SK-N-SH (cell line): ENCODE measurements at regions not wholly inside any gene's neighbourhood (a gene's known extent, or its start where the extent isn't known, plus 50 kb on each side); places are given as distances from the start of the nearest gene placed in this dataset.

Experiments used
- CTCF ChIP-seq: fragments of 200-600 bp; sonication (generic); IDR thresholded peaks from 2 replicates; pipeline ENCODE4 v1.6.1; 2017; ENCODE audit warnings: antibody characterized with exemption, mild to moderate bottlenecking, moderate library complexity
- NRF1 ChIP-seq: IDR thresholded peaks from 2 replicates; pipeline ENCODE4 v1.6.1; 2012; ENCODE audit warnings: low read depth, mild to moderate bottlenecking, low read length

GRCh38 chrX:51272638-51273037 lies 60.0 kb upstream of the NUDT10 start:
- no peak for TF ChIP-seq CTCF
- TF ChIP-seq NRF1 = no peak
